H9 (cell line): ENCODE measurements at regions not wholly inside any gene's neighbourhood (a gene's known extent, or its start where the extent isn't known, plus 50 kb on each side); places are given as distances from the start of the nearest gene placed in this dataset.

Experiments used
- DNase-seq: peaks from one replicate; pipeline ENCODE4 v3.0.0-alpha.2; 2017
- H2AFZ ChIP-seq: one replicate; pipeline ENCODE4 v1.6.1; 2013; ENCODE audit warnings: mild to moderate bottlenecking, low read length, control low read depth, moderate library complexity
- H2AK5ac ChIP-seq: 2 replicates; pipeline ENCODE4 v1.6.1; 2013; ENCODE audit warnings: low read length, control low read depth, mixed read lengths; ENCODE audit not compliant: insufficient read length
- H2BK120ac ChIP-seq: one replicate; pipeline ENCODE4 v1.6.1; 2013; ENCODE audit warnings: low read depth, mild to moderate bottlenecking, low read length, control low read depth, inconsistent platforms; ENCODE audit not compliant: poor library complexity, severe bottlenecking
- H2BK12ac ChIP-seq: 2 replicates; pipeline ENCODE4 v1.6.1; 2013; ENCODE audit warnings: low read length, control low read depth, mixed read lengths, low read depth; ENCODE audit not compliant: insufficient read length
- H2BK15ac ChIP-seq: 2 replicates; pipeline ENCODE4 v1.6.1; 2013; ENCODE audit warnings: low read depth, low read length, control low read depth
- H2BK20ac ChIP-seq: one replicate; pipeline ENCODE4 v1.6.1; 2013; ENCODE audit warnings: low read depth, mild to moderate bottlenecking, low read length, control low read depth, inconsistent platforms; ENCODE audit not compliant: poor library complexity, severe bottlenecking
- H2BK5ac ChIP-seq: 2 replicates; pipeline ENCODE4 v1.6.1; 2013; ENCODE audit warnings: low read length, control low read depth, mixed read lengths; ENCODE audit not compliant: insufficient read length
- H3K14ac ChIP-seq: 2 replicates; pipeline ENCODE4 v1.6.1; 2013; ENCODE audit warnings: low read length, control low read depth; ENCODE audit not compliant: insufficient read depth
- H3K18ac ChIP-seq: 2 replicates; pipeline ENCODE4 v1.6.1; 2013; ENCODE audit warnings: low read depth, mild to moderate bottlenecking, mixed read lengths, low read length, control low read depth; ENCODE audit not compliant: insufficient read length
- H3K23ac ChIP-seq: 2 replicates; pipeline ENCODE4 v1.6.1; 2013; ENCODE audit warnings: low read length, control low read depth, mixed read lengths, low read depth; ENCODE audit not compliant: insufficient read length
- H3K23me2 ChIP-seq: 2 replicates; pipeline ENCODE4 v1.6.1; 2013; ENCODE audit warnings: low read depth, mild to moderate bottlenecking, mixed read lengths, low read length, control low read depth; ENCODE audit not compliant: insufficient read length, poor library complexity, severe bottlenecking
- H3K27ac ChIP-seq: 2 replicates; pipeline ENCODE4 v1.5.1; 2013; ENCODE audit warnings: low read length, control low read depth, mixed read lengths, low read depth; ENCODE audit not compliant: insufficient read length
- H3K27me3 ChIP-seq: 2 replicates; pipeline ENCODE4 v1.6.1; 2013; ENCODE audit warnings: low read length, control low read depth, inconsistent platforms; ENCODE audit not compliant: insufficient read depth
- H3K4ac ChIP-seq: 2 replicates; pipeline ENCODE4 v1.6.1; 2013; ENCODE audit warnings: low read depth, mild to moderate bottlenecking, control low read depth, inconsistent platforms, low read length, moderate library complexity
- H3K4me1 ChIP-seq: 2 replicates; pipeline ENCODE4 v1.6.1; 2013; ENCODE audit warnings: low read length, control low read depth, inconsistent platforms; ENCODE audit not compliant: insufficient read depth
- H3K4me2 ChIP-seq: 2 replicates; pipeline ENCODE4 v1.6.1; 2013; ENCODE audit warnings: low read length, control low read depth, mixed read lengths; ENCODE audit not compliant: insufficient read length, insufficient read depth
- H3K56ac ChIP-seq: 2 replicates; pipeline ENCODE4 v1.6.1; 2013; ENCODE audit warnings: low read depth, mild to moderate bottlenecking, mixed read lengths, low read length, control low read depth; ENCODE audit not compliant: insufficient read length
- H3K79me1 ChIP-seq: 2 replicates; pipeline ENCODE4 v1.6.1; 2013; ENCODE audit warnings: low read depth, mild to moderate bottlenecking, moderate library complexity, low read length, control low read depth, inconsistent platforms; ENCODE audit not compliant: insufficient read depth, poor library complexity, severe bottlenecking
- H3K79me2 ChIP-seq: 2 replicates; pipeline ENCODE4 v1.6.1; 2013; ENCODE audit warnings: low read length, control low read depth, inconsistent platforms; ENCODE audit not compliant: insufficient read depth
- H3K9ac ChIP-seq: 2 replicates; pipeline ENCODE4 v1.6.1; 2013; ENCODE audit warnings: low read length, control low read depth, mixed read lengths; ENCODE audit not compliant: insufficient read length; ENCODE audit errors: extremely low read depth
- H3K9me3 ChIP-seq: one replicate; pipeline ENCODE4 v1.6.1; 2013; ENCODE audit warnings: low read depth, low read length, inconsistent platforms; ENCODE audit not compliant: control insufficient read depth
- H3T11ph ChIP-seq: one replicate; pipeline ENCODE4 v1.6.1; 2013; ENCODE audit warnings: mild to moderate bottlenecking, low read length, control low read depth, inconsistent platforms
- H4K20me1 ChIP-seq: one replicate; pipeline ENCODE4 v1.6.1; 2013; ENCODE audit not compliant: control insufficient read depth, insufficient read length, insufficient read depth
- H4K5ac ChIP-seq: 2 replicates; pipeline ENCODE4 v1.6.1; 2013; ENCODE audit warnings: low read depth, mild to moderate bottlenecking, mixed read lengths, low read length, control low read depth; ENCODE audit not compliant: insufficient read length
- H4K8ac ChIP-seq: replicated peaks from 2 replicates; pipeline ENCODE4 v1.6.1; 2013; ENCODE audit warnings: low read length, control low read depth, mixed read lengths, low read depth; ENCODE audit not compliant: insufficient read length
- H4K91ac ChIP-seq: 2 replicates; pipeline ENCODE4 v1.6.1; 2013; ENCODE audit warnings: low read depth, mild to moderate bottlenecking, moderate library complexity, mixed read lengths, low read length, control low read depth; ENCODE audit not compliant: insufficient read length
- H3K27ac Mint-ChIP-seq, 3 experiments: 2 replicates in 2 of 3; 3 replicates in 1 of 3; pipeline ENCODE4 v1.8.0; 2020 to 2021; ENCODE audit warnings: mixed read lengths in 3 of 3, mild to moderate bottlenecking in 1 of 3, moderate library complexity in 1 of 3
- H3K27me3 Mint-ChIP-seq: 2 replicates; pipeline ENCODE4 v1.8.0; 2021; ENCODE audit warnings: low read depth, mild to moderate bottlenecking, moderate library complexity, mixed read lengths
- H3K36me3 Mint-ChIP-seq, 3 experiments: 2 replicates in 2 of 3; 3 replicates in 1 of 3; pipeline ENCODE4 v1.8.0; 2020 to 2021; ENCODE audit warnings: low read depth in 3 of 3, mixed read lengths in 3 of 3; ENCODE audit not compliant: insufficient read depth in 1 of 3
- H3K4me1 Mint-ChIP-seq, 2 experiments: 2 replicates each; pipeline ENCODE4 v1.8.0; 2020; ENCODE audit warnings: mixed read lengths in 2 of 2
- H3K4me3 Mint-ChIP-seq, 2 experiments: 2 replicates in 1 of 2; 3 replicates in 1 of 2; pipeline ENCODE4 v1.8.0; 2020 to 2021; ENCODE audit warnings: mild to moderate bottlenecking in 2 of 2, mixed read lengths in 2 of 2, moderate library complexity in 1 of 2
- H3K9me3 Mint-ChIP-seq, 2 experiments: 2 replicates in 1 of 2; 3 replicates in 1 of 2; pipeline ENCODE4 v1.8.0; 2020; ENCODE audit warnings: mild to moderate bottlenecking in 2 of 2, mixed read lengths in 2 of 2, moderate library complexity in 1 of 2
- WGBS: extraction: QIAGEN DNeasy Blood & Tissue Kit; methylation state at CpG from one replicate; pipeline ENCODE4 v1.1.7; 2013; ENCODE audit warnings: missing lambda C conversion rate, low lambda C conversion rate, mixed read lengths; ENCODE audit not compliant: insufficient read length; ENCODE audit errors: extremely low coverage; 5-methylcytosine and 5-hydroxymethylcytosine counted together
- TF ChIP-seq, protein P1 (sequence below): fragments of 200-600 bp; sonication (generic); conservative IDR thresholded peaks from 3 replicates; pipeline ENCODE4 v1.8.0; 2021; ENCODE audit warnings: antibody characterized with exemption, mild to moderate bottlenecking

GRCh38 chr16:73794994-73795393 is 501.6 kb upstream of the PSMD7 start:
- no CpG with 5 or more reads among the region's 3 CpGs for WGBS
- Mint-ChIP-seq H3K4me1 (peaks cover 0 to 4% of the 10 kb centered on the region in 2 experiments; a peak in 1 of 4 replicates), H3K27me3 (no peaks in the 10 kb centered on the region; the same call in 1 of the 2 replicates), H3K4me3 (no peak overlapping the region), H3K27ac (no peak overlapping the region), H3K36me3 (no peaks in the 10 kb centered on the region), H3K9me3 (no peaks in the 10 kb centered on the region)
- no peaks in the 10 kb centered on the region for H3K9me3 ChIP-seq
- no peak overlapping the region for H2BK15ac ChIP-seq
- no peak overlapping the region for H3K14ac ChIP-seq
- no peak overlapping the region for H4K91ac ChIP-seq
- H3K27me3 ChIP-seq = no peaks in the 10 kb centered on the region
- H3K27ac ChIP-seq = no peak overlapping the region
- H3K23ac ChIP-seq = no peak overlapping the region
- no peak overlapping the region for H3T11ph ChIP-seq
- no peaks in the 10 kb centered on the region for H3K79me2 ChIP-seq
- no peaks in the 10 kb centered on the region for H3K23me2 ChIP-seq
- H4K5ac ChIP-seq = no peak overlapping the region
- no peak for DNase-seq
- H3K9ac ChIP-seq = no peak overlapping the region
- no peak overlapping the region for H2AK5ac ChIP-seq
- H3K18ac ChIP-seq = no peak overlapping the region
- H2BK20ac ChIP-seq = no peak overlapping the region
- H2BK12ac ChIP-seq = no peak overlapping the region
- no peaks in the 10 kb centered on the region for H4K20me1 ChIP-seq
- no peak overlapping the region for H2AFZ ChIP-seq
- no peak overlapping the region for H4K8ac ChIP-seq
- no peak overlapping the region for H2BK5ac ChIP-seq
- H3K56ac ChIP-seq = no peak overlapping the region
- TF ChIP-seq, protein P1, sequence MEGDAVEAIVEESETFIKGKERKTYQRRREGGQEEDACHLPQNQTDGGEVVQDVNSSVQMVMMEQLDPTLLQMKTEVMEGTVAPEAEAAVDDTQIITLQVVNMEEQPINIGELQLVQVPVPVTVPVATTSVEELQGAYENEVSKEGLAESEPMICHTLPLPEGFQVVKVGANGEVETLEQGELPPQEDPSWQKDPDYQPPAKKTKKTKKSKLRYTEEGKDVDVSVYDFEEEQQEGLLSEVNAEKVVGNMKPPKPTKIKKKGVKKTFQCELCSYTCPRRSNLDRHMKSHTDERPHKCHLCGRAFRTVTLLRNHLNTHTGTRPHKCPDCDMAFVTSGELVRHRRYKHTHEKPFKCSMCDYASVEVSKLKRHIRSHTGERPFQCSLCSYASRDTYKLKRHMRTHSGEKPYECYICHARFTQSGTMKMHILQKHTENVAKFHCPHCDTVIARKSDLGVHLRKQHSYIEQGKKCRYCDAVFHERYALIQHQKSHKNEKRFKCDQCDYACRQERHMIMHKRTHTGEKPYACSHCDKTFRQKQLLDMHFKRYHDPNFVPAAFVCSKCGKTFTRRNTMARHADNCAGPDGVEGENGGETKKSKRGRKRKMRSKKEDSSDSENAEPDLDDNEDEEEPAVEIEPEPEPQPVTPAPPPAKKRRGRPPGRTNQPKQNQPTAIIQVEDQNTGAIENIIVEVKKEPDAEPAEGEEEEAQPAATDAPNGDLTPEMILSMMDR = no peak
- no peaks in the 10 kb centered on the region for H3K79me1 ChIP-seq
- no peak overlapping the region for H2BK120ac ChIP-seq
- no peak overlapping the region for H3K4ac ChIP-seq
- H3K4me2 ChIP-seq = no peak overlapping the region
- H3K4me1 ChIP-seq = no peaks in the 10 kb centered on the region
